Tibial artery (tissue), 4 donors: ENCODE measurements at regions not wholly inside any gene's neighbourhood (a gene's known extent, or its start where the extent isn't known, plus 50 kb on each side); places are given as distances from the start of the nearest gene placed in this dataset.

Experiments
- DNase-seq, 2 donors: peaks; one replicate each; pipeline ENCODE4 v3.0.0-alpha.2; 2019
- H3K27ac ChIP-seq, 2 donors: fragments of 200-600 bp; sonication (generic) in 1 of 2; 1 replicate in 1 of 2; 2 replicates in 1 of 2; pipeline ENCODE4 v1.5.1; 2018 to 2019; ENCODE audit warnings: mild to moderate bottlenecking in 1 of 2
- H3K27me3 ChIP-seq, 2 donors: fragments of 200-600 bp; sonication (generic) in 1 of 2; one replicate each; pipeline versions ENCODE4 v1.5.1 to v1.6.0; 2016 to 2019
- H3K36me3 ChIP-seq, 3 donors: fragments of 200-600 bp; sonication (generic) in 2 of 3; one replicate each; pipeline ENCODE4 v1.5.1; 2016 to 2019; ENCODE audit warnings: mild to moderate bottlenecking in 2 of 3
- H3K4me1 ChIP-seq, 4 donors: fragments of 200-600 bp; sonication (generic) in 2 of 4; 1 replicate in 3 of 4; 2 replicates in 1 of 4; pipeline ENCODE4 v1.5.1; 2016 to 2019
- H3K4me3 ChIP-seq, 2 donors: fragments of 200-600 bp; sonication (generic) in 1 of 2; 1 replicate in 1 of 2; 2 replicates in 1 of 2; pipeline ENCODE4 v1.5.1; 2018 to 2019; ENCODE audit warnings: mild to moderate bottlenecking in 2 of 2
- H3K9me3 ChIP-seq, 3 donors: fragments of 200-600 bp; sonication (generic) in 1 of 3; one replicate each; pipeline ENCODE4 v1.5.1; 2016 to 2019
- CTCF ChIP-seq, 2 experiments: fragments of 200-600 bp in 1 of 2; fragments of 450-650 bp in 1 of 2; IDR thresholded peaks; one replicate each; pipeline ENCODE4 v1.5.1; 2017 to 2019; ENCODE audit warnings: antibody characterized with exemption in 2 of 2, mild to moderate bottlenecking in 1 of 2, moderate library complexity in 1 of 2
- intact Hi-C: fragments of 100-400 bp; cut with DNase I; formaldehyde crosslinking; loops from one replicate; pipeline ENCODE4 v1.15.0; 2023; ENCODE audit warnings: low total_unique reads

- H3K4me1 ChIP-seq = no peaks in the 10 kb centered on the region
- no peak for DNase-seq
- intact Hi-C loops = no loop called here
These were observed 77.3 kb upstream of the CLNK start for GRCh38 chr4:10761903-10762302.

GRCh38 chr4:10760086-10760485 lies 75.5 kb upstream of the CLNK start:
- Histone ChIP-seq H3K27me3 (no peaks in the 10 kb centered on the region), H3K4me1 (no peaks in the 10 kb centered on the region), H3K36me3 (no peaks in the 10 kb centered on the region), H3K4me3 (no peak overlapping the region), H3K27ac (no peak overlapping the region), H3K9me3 (no peaks in the 10 kb centered on the region)
- intact Hi-C loops = no loop called here
- DNase-seq = no peak
- no peak for TF ChIP-seq CTCF (IDR thresholded peaks at IDR 0.05)

More at GRCh38 chr4:10761903-10762302, 77.3 kb upstream of the CLNK start:
- Histone ChIP-seq H3K27me3 (no peaks in the 10 kb centered on the region), H3K27ac (no peak overlapping the region), H3K36me3 (no peaks in the 10 kb centered on the region), H3K4me3 (no peak overlapping the region), H3K9me3 (no peaks in the 10 kb centered on the region)
- TF ChIP-seq CTCF (IDR thresholded peaks at IDR 0.05) = no peak

- Histone ChIP-seq H3K4me3 (no peak overlapping the region), H3K9me3 (no peaks in the 10 kb centered on the region)
- intact Hi-C loops = no loop called here
These were observed 74.3 kb upstream of the CLNK start for GRCh38 chr4:10758906-10759305.

GRCh38 chr4:10753856-10754402 lies 69.4 kb upstream of the CLNK start:
- no peak for TF ChIP-seq CTCF (IDR thresholded peaks at IDR 0.05)
- H3K36me3 ChIP-seq = no peaks in the 10 kb centered on the region
- intact Hi-C loops = no loop called here

More at GRCh38 chr4:10758906-10759305, 74.3 kb upstream of the CLNK start:
- no peak for TF ChIP-seq CTCF (IDR thresholded peaks at IDR 0.05)
- no peak for DNase-seq
- H3K27me3 ChIP-seq = no peaks in the 10 kb centered on the region
- H3K4me1 ChIP-seq = peaks cover 0 to 4% (median 0%) of the 10 kb centered on the region in 4 donors
- H3K36me3 ChIP-seq = no peaks in the 10 kb centered on the region
- no peak overlapping the region for H3K27ac ChIP-seq

GRCh38 chr4:10753336-10753735 lies 68.8 kb upstream of the CLNK start:
- intact Hi-C loops = no loop called here
- no peak for DNase-seq
- Histone ChIP-seq H3K4me3 (no peak overlapping the region), H3K27ac (no peak overlapping the region), H3K36me3 (no peaks in the 10 kb centered on the region), H3K9me3 (no peaks in the 10 kb centered on the region), H3K27me3 (no peaks in the 10 kb centered on the region), H3K4me1 (peaks cover 0 to 22% (median 0%) of the 10 kb centered on the region in 4 donors)
- TF ChIP-seq CTCF (IDR thresholded peaks at IDR 0.05) = no peak

More at GRCh38 chr4:10753856-10754402, 69.4 kb upstream of the CLNK start:
- DNase-seq = no peak
- H3K4me3 ChIP-seq = no peak overlapping the region
- H3K4me1 ChIP-seq = peaks cover 0 to 22% (median 0%) of the 10 kb centered on the region in 4 donors
- no peaks in the 10 kb centered on the region for H3K27me3 ChIP-seq
- no peak overlapping the region for H3K27ac ChIP-seq
- no peaks in the 10 kb centered on the region for H3K9me3 ChIP-seq

- H3K9me3 ChIP-seq = no peaks in the 10 kb centered on the region
- TF ChIP-seq CTCF (IDR thresholded peaks at IDR 0.05) = no peak
- intact Hi-C loops = no loop called here
- no peaks in the 10 kb centered on the region for H3K36me3 ChIP-seq
- no peak for DNase-seq
- no peak overlapping the region for H3K4me3 ChIP-seq
- H3K4me1 ChIP-seq = peaks cover 0 to 37% (median 12%) of the 10 kb centered on the region in 4 donors
- no peaks in the 10 kb centered on the region for H3K27me3 ChIP-seq
- no peak overlapping the region for H3K27ac ChIP-seq
These were observed 66.1 kb upstream of the CLNK start for GRCh38 chr4:10750714-10751113.
